Activated CD8-positive, alpha-beta memory T cell treated with anti-CD3 and anti-CD28 coated beads for 4 hours (primary cell): ENCODE measurements at regions not wholly inside any gene's neighbourhood (a gene's known extent, or its start where the extent isn't known, plus 50 kb on each side); places are given as distances from the start of the nearest gene placed in this dataset.

Experiments used
- DNase-seq, 2 donors: peaks; one replicate each; pipeline ENCODE4 v3.0.0-alpha.2; 2020; ENCODE audit warnings: low read depth in 2 of 2

GRCh38 chr14:61941421-61942150, 179.4 kb downstream of the SNAPC1 start:
- no peak for DNase-seq

- DNase-seq = no peak
These were observed 186.2 kb downstream of the SNAPC1 start for GRCh38 chr14:61948376-61948775.

- DNase-seq = no peak
These were observed 188.1 kb downstream of the SNAPC1 start for GRCh38 chr14:61950340-61950739.

- DNase-seq = no peak
These were observed 191.4 kb downstream of the SNAPC1 start for GRCh38 chr14:61953602-61954001.

- no peak for DNase-seq
These were observed 192.1 kb downstream of the SNAPC1 start for GRCh38 chr14:61954306-61954705.

GRCh38 chr14:61956517-61956916, 194.3 kb downstream of the SNAPC1 start:
- no peak for DNase-seq

GRCh38 chr14:61959348-61959747, 197.1 kb downstream of the SNAPC1 start:
- no peak for DNase-seq

GRCh38 chr14:61961369-61961768, 199.1 kb downstream of the SNAPC1 start:
- no peak for DNase-seq

- DNase-seq = no peak
These were observed 201.7 kb downstream of the SNAPC1 start for GRCh38 chr14:61963926-61964325.

- no peak for DNase-seq
These were observed 203.0 kb downstream of the SNAPC1 start for GRCh38 chr14:61965030-61965745.

GRCh38 chr14:61968207-61968606, 206.0 kb downstream of the SNAPC1 start:
- DNase-seq = no peak

- DNase-seq = no peak
These were observed 210.5 kb downstream of the SNAPC1 start for GRCh38 chr14:61972711-61973110.

GRCh38 chr14:61973981-61974380, 211.8 kb downstream of the SNAPC1 start:
- DNase-seq = no peak

GRCh38 chr14:61977217-61977616, 215.0 kb downstream of the SNAPC1 start:
- DNase-seq = no peak

GRCh38 chr14:61988240-61988639, 226.0 kb downstream of the SNAPC1 start:
- DNase-seq = no peak

- no peak for DNase-seq
These were observed 229.9 kb downstream of the SNAPC1 start for GRCh38 chr14:61992139-61992538.

- DNase-seq = no peak
These were observed 230.7 kb downstream of the SNAPC1 start for GRCh38 chr14:61992926-61993325.

GRCh38 chr14:61994589-61994988, 232.4 kb downstream of the SNAPC1 start:
- no peak for DNase-seq

- DNase-seq = no peak
These were observed 234.5 kb downstream of the SNAPC1 start for GRCh38 chr14:61996753-61997152.

GRCh38 chr14:61997161-61997560, 234.9 kb downstream of the SNAPC1 start:
- DNase-seq = no peak

- no peak for DNase-seq
These were observed 239.7 kb downstream of the SNAPC1 start for GRCh38 chr14:62001963-62002362.

GRCh38 chr14:62002642-62003041, 240.4 kb downstream of the SNAPC1 start:
- no peak for DNase-seq

- no peak for DNase-seq
These were observed 241.5 kb downstream of the SNAPC1 start for GRCh38 chr14:62003701-62004100.
